ENCODE measurements at regions not wholly inside any gene's neighbourhood (a gene's known extent, or its start where the extent isn't known, plus 50 kb on each side); places are given as distances from the start of the nearest gene placed in this dataset.

GRCh38 chr6:154887051-154887450 lies 108.1 kb upstream of the TIAM2 start (continued):
- TF ChIP-seq BACH2 (CRISPR knock-in tag; IDR thresholded peaks at IDR 0.05; ENCODE audit: borderline replicate concordance): no peak

GRCh38 chr6:154888421-154889295 lies 106.5 kb upstream of the TIAM2 start:
- no peak for ATAC-seq
- TF ChIP-seq ZNF565 (CRISPR knock-in tag; conservative IDR thresholded peaks at IDR 0.05; ENCODE audit: low read depth) (no peak), PATZ1 (CRISPR knock-in tag; IDR thresholded peaks at IDR 0.05; ENCODE audit: borderline replicate concordance) (no peak), ZFP30 (CRISPR knock-in tag; IDR thresholded peaks at IDR 0.05) (no peak), SNAI2 (CRISPR knock-in tag; IDR thresholded peaks at IDR 0.05) (no peak), ZNF8 (CRISPR knock-in tag; IDR thresholded peaks at IDR 0.05) (no peak), TSHZ2 (CRISPR knock-in tag; IDR thresholded peaks at IDR 0.05) (no peak), ZC3H10 (CRISPR knock-in tag; IDR thresholded peaks at IDR 0.05) (no peak), CREB5 (CRISPR knock-in tag; IDR thresholded peaks at IDR 0.05; ENCODE audit: low read depth) (no peak), RARB (CRISPR knock-in tag; IDR thresholded peaks at IDR 0.05) (no peak), ISL1 (CRISPR knock-in tag; IDR thresholded peaks at IDR 0.05) (no peak), OSR1 (CRISPR knock-in tag; IDR thresholded peaks at IDR 0.05) (no peak), ZNF70 (CRISPR knock-in tag; IDR thresholded peaks at IDR 0.05) (no peak)

- no peak for ATAC-seq
- no peak for TF ChIP-seq GLIS3 (CRISPR knock-in tag; IDR thresholded peaks at IDR 0.05)
- no peak for TF ChIP-seq BACH2 (CRISPR knock-in tag; IDR thresholded peaks at IDR 0.05; ENCODE audit: borderline replicate concordance)
- no peak for TF ChIP-seq ZNF8 (CRISPR knock-in tag; IDR thresholded peaks at IDR 0.05)
These were observed 104.2 kb upstream of the TIAM2 start for GRCh38 chr6:154890874-154891273.

GRCh38 chr6:154891901-154892300 lies 103.2 kb upstream of the TIAM2 start:
- ATAC-seq: no peak
- TF ChIP-seq SNAI2 (CRISPR knock-in tag; IDR thresholded peaks at IDR 0.05) (no peak), POU6F1 (CRISPR knock-in tag; IDR thresholded peaks at IDR 0.05; ENCODE audit: borderline replicate concordance, low read depth) (no peak), ZFP3 (CRISPR knock-in tag; IDR thresholded peaks at IDR 0.05) (no peak), BACH2 (CRISPR knock-in tag; IDR thresholded peaks at IDR 0.05; ENCODE audit: borderline replicate concordance) (no peak), CREB5 (CRISPR knock-in tag; IDR thresholded peaks at IDR 0.05; ENCODE audit: low read depth) (no peak), RARB (CRISPR knock-in tag; IDR thresholded peaks at IDR 0.05) (no peak), ZC3H10 (CRISPR knock-in tag; IDR thresholded peaks at IDR 0.05) (no peak), ZFP30 (CRISPR knock-in tag; IDR thresholded peaks at IDR 0.05) (no peak), CSDC2 (CRISPR knock-in tag; IDR thresholded peaks at IDR 0.05) (no peak), ZNF8 (CRISPR knock-in tag; IDR thresholded peaks at IDR 0.05) (no peak), OSR1 (CRISPR knock-in tag; IDR thresholded peaks at IDR 0.05) (no peak), ARNTL (CRISPR knock-in tag; IDR thresholded peaks at IDR 0.05; ENCODE audit: borderline replicate concordance, low read depth) (no peak), PATZ1 (CRISPR knock-in tag; IDR thresholded peaks at IDR 0.05; ENCODE audit: borderline replicate concordance) (no peak), ESRRG (CRISPR knock-in tag; IDR thresholded peaks at IDR 0.05) (no peak), PPARA (CRISPR knock-in tag; IDR thresholded peaks at IDR 0.05; ENCODE audit: borderline replicate concordance) (no peak), TCF4 (CRISPR knock-in tag; IDR thresholded peaks at IDR 0.05; ENCODE audit: borderline replicate concordance) (no peak)

Measured in SK-N-SH treated with all-trans-retinoic acid at 6 μM for 48 hours (cell line).